H9 (cell line): ENCODE measurements at regions not wholly inside any gene's neighbourhood (a gene's known extent, or its start where the extent isn't known, plus 50 kb on each side); places are given as distances from the start of the nearest gene placed in this dataset.

Source experiments
- DNase-seq: peaks from one replicate; pipeline ENCODE4 v3.0.0-alpha.2; 2017
- H2AFZ ChIP-seq: one replicate; pipeline ENCODE4 v1.6.1; 2013; ENCODE audit warnings: mild to moderate bottlenecking, low read length, control low read depth, moderate library complexity
- H2AK5ac ChIP-seq: 2 replicates; pipeline ENCODE4 v1.6.1; 2013; ENCODE audit warnings: low read length, control low read depth, mixed read lengths; ENCODE audit not compliant: insufficient read length
- H2BK120ac ChIP-seq: one replicate; pipeline ENCODE4 v1.6.1; 2013; ENCODE audit warnings: low read depth, mild to moderate bottlenecking, low read length, control low read depth, inconsistent platforms; ENCODE audit not compliant: poor library complexity, severe bottlenecking
- H2BK12ac ChIP-seq: 2 replicates; pipeline ENCODE4 v1.6.1; 2013; ENCODE audit warnings: low read length, control low read depth, mixed read lengths, low read depth; ENCODE audit not compliant: insufficient read length
- H2BK15ac ChIP-seq: 2 replicates; pipeline ENCODE4 v1.6.1; 2013; ENCODE audit warnings: low read depth, low read length, control low read depth
- H2BK20ac ChIP-seq: one replicate; pipeline ENCODE4 v1.6.1; 2013; ENCODE audit warnings: low read depth, mild to moderate bottlenecking, low read length, control low read depth, inconsistent platforms; ENCODE audit not compliant: poor library complexity, severe bottlenecking
- H2BK5ac ChIP-seq: 2 replicates; pipeline ENCODE4 v1.6.1; 2013; ENCODE audit warnings: low read length, control low read depth, mixed read lengths; ENCODE audit not compliant: insufficient read length
- H3K14ac ChIP-seq: 2 replicates; pipeline ENCODE4 v1.6.1; 2013; ENCODE audit warnings: low read length, control low read depth; ENCODE audit not compliant: insufficient read depth
- H3K18ac ChIP-seq: 2 replicates; pipeline ENCODE4 v1.6.1; 2013; ENCODE audit warnings: low read depth, mild to moderate bottlenecking, mixed read lengths, low read length, control low read depth; ENCODE audit not compliant: insufficient read length
- H3K23ac ChIP-seq: 2 replicates; pipeline ENCODE4 v1.6.1; 2013; ENCODE audit warnings: low read length, control low read depth, mixed read lengths, low read depth; ENCODE audit not compliant: insufficient read length
- H3K23me2 ChIP-seq: 2 replicates; pipeline ENCODE4 v1.6.1; 2013; ENCODE audit warnings: low read depth, mild to moderate bottlenecking, mixed read lengths, low read length, control low read depth; ENCODE audit not compliant: insufficient read length, poor library complexity, severe bottlenecking
- H3K27ac ChIP-seq: 2 replicates; pipeline ENCODE4 v1.5.1; 2013; ENCODE audit warnings: low read length, control low read depth, mixed read lengths, low read depth; ENCODE audit not compliant: insufficient read length
- H3K27me3 ChIP-seq: 2 replicates; pipeline ENCODE4 v1.6.1; 2013; ENCODE audit warnings: low read length, control low read depth, inconsistent platforms; ENCODE audit not compliant: insufficient read depth
- H3K4ac ChIP-seq: 2 replicates; pipeline ENCODE4 v1.6.1; 2013; ENCODE audit warnings: low read depth, mild to moderate bottlenecking, control low read depth, inconsistent platforms, low read length, moderate library complexity
- H3K4me1 ChIP-seq: 2 replicates; pipeline ENCODE4 v1.6.1; 2013; ENCODE audit warnings: low read length, control low read depth, inconsistent platforms; ENCODE audit not compliant: insufficient read depth
- H3K4me2 ChIP-seq: 2 replicates; pipeline ENCODE4 v1.6.1; 2013; ENCODE audit warnings: low read length, control low read depth, mixed read lengths; ENCODE audit not compliant: insufficient read length, insufficient read depth
- H3K56ac ChIP-seq: 2 replicates; pipeline ENCODE4 v1.6.1; 2013; ENCODE audit warnings: low read depth, mild to moderate bottlenecking, mixed read lengths, low read length, control low read depth; ENCODE audit not compliant: insufficient read length
- H3K79me1 ChIP-seq: 2 replicates; pipeline ENCODE4 v1.6.1; 2013; ENCODE audit warnings: low read depth, mild to moderate bottlenecking, moderate library complexity, low read length, control low read depth, inconsistent platforms; ENCODE audit not compliant: insufficient read depth, poor library complexity, severe bottlenecking
- H3K79me2 ChIP-seq: 2 replicates; pipeline ENCODE4 v1.6.1; 2013; ENCODE audit warnings: low read length, control low read depth, inconsistent platforms; ENCODE audit not compliant: insufficient read depth
- H3K9ac ChIP-seq: 2 replicates; pipeline ENCODE4 v1.6.1; 2013; ENCODE audit warnings: low read length, control low read depth, mixed read lengths; ENCODE audit not compliant: insufficient read length; ENCODE audit errors: extremely low read depth
- H3K9me3 ChIP-seq: one replicate; pipeline ENCODE4 v1.6.1; 2013; ENCODE audit warnings: low read depth, low read length, inconsistent platforms; ENCODE audit not compliant: control insufficient read depth
- H3T11ph ChIP-seq: one replicate; pipeline ENCODE4 v1.6.1; 2013; ENCODE audit warnings: mild to moderate bottlenecking, low read length, control low read depth, inconsistent platforms
- H4K20me1 ChIP-seq: one replicate; pipeline ENCODE4 v1.6.1; 2013; ENCODE audit not compliant: control insufficient read depth, insufficient read length, insufficient read depth
- H4K5ac ChIP-seq: 2 replicates; pipeline ENCODE4 v1.6.1; 2013; ENCODE audit warnings: low read depth, mild to moderate bottlenecking, mixed read lengths, low read length, control low read depth; ENCODE audit not compliant: insufficient read length
- H4K8ac ChIP-seq: replicated peaks from 2 replicates; pipeline ENCODE4 v1.6.1; 2013; ENCODE audit warnings: low read length, control low read depth, mixed read lengths, low read depth; ENCODE audit not compliant: insufficient read length
- H4K91ac ChIP-seq: 2 replicates; pipeline ENCODE4 v1.6.1; 2013; ENCODE audit warnings: low read depth, mild to moderate bottlenecking, moderate library complexity, mixed read lengths, low read length, control low read depth; ENCODE audit not compliant: insufficient read length
- H3K27ac Mint-ChIP-seq, 3 experiments: 2 replicates in 2 of 3; 3 replicates in 1 of 3; pipeline ENCODE4 v1.8.0; 2020 to 2021; ENCODE audit warnings: mixed read lengths in 3 of 3, mild to moderate bottlenecking in 1 of 3, moderate library complexity in 1 of 3
- H3K27me3 Mint-ChIP-seq: 2 replicates; pipeline ENCODE4 v1.8.0; 2021; ENCODE audit warnings: low read depth, mild to moderate bottlenecking, moderate library complexity, mixed read lengths
- H3K36me3 Mint-ChIP-seq, 3 experiments: 2 replicates in 2 of 3; 3 replicates in 1 of 3; pipeline ENCODE4 v1.8.0; 2020 to 2021; ENCODE audit warnings: low read depth in 3 of 3, mixed read lengths in 3 of 3; ENCODE audit not compliant: insufficient read depth in 1 of 3
- H3K4me1 Mint-ChIP-seq, 2 experiments: 2 replicates each; pipeline ENCODE4 v1.8.0; 2020; ENCODE audit warnings: mixed read lengths in 2 of 2
- H3K4me3 Mint-ChIP-seq, 2 experiments: 2 replicates in 1 of 2; 3 replicates in 1 of 2; pipeline ENCODE4 v1.8.0; 2020 to 2021; ENCODE audit warnings: mild to moderate bottlenecking in 2 of 2, mixed read lengths in 2 of 2, moderate library complexity in 1 of 2
- H3K9me3 Mint-ChIP-seq, 2 experiments: 2 replicates in 1 of 2; 3 replicates in 1 of 2; pipeline ENCODE4 v1.8.0; 2020; ENCODE audit warnings: mild to moderate bottlenecking in 2 of 2, mixed read lengths in 2 of 2, moderate library complexity in 1 of 2
- CTCF ChIP-seq: fragments of 200-600 bp; sonication (generic); conservative IDR thresholded peaks from 3 replicates; pipeline ENCODE4 v1.8.0; 2021; ENCODE audit warnings: antibody characterized with exemption, mild to moderate bottlenecking
- WGBS: extraction: QIAGEN DNeasy Blood & Tissue Kit; methylation state at CpG from one replicate; pipeline ENCODE4 v1.1.7; 2013; ENCODE audit warnings: missing lambda C conversion rate, low lambda C conversion rate, mixed read lengths; ENCODE audit not compliant: insufficient read length; ENCODE audit errors: extremely low coverage; 5-methylcytosine and 5-hydroxymethylcytosine counted together

DNA sequence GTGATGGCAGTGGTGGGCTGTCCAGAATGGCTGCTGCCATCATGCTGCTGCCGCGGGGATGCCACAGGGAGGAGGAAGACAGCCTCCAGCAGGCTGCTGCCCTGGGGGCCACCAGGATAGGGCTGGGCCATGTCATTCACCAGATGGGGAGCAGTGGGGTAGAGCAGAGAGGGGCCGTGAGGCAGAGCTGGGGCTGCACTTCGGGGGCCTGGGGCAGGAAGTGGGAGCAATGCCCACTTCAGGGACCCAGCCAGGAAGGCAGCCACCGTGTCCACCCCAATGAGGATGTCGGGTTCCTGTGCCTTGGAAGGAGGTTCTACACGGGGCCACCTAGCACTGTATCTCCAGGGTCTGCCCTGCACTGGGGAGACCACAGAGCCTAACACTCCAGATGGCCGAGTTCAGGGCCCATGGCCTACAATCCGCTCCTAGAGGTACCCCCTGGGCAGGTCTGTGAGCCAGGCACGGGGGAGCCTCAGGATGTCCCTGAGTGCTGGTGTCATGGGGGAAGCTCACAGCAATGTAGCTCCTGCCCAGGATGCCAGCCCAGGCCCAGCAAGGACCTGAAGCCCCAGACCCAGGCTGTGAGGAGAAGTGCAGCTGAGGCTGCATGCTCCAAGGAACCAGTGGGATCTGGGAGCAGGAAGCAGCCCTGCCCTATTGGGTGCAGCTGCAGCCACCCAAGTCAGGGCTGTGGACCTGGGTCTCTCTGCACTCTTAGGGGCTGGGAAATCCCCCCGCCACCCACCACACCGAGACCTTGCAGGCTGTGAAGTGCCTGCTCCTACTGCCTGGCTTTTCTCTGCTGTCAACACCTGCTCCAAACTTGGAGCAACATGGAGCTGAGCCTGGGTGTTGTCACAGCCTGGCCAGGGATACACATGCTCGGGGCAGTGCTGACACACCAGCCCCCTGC is 140.3 kb downstream of the PDHA2 start:
- Histone ChIP-seq H3K4me1 (no peaks in the 10 kb centered on the region), H4K20me1 (no peaks in the 10 kb centered on the region), H3K4ac (no peak overlapping the region), H2BK5ac (no peak overlapping the region), H4K8ac (no peak overlapping the region), H4K5ac (no peak overlapping the region), H3K23me2 (no peaks in the 10 kb centered on the region), H3K23ac (no peak overlapping the region), H3K9ac (no peak overlapping the region), H2BK120ac (no peak overlapping the region), H3K79me1 (no peaks in the 10 kb centered on the region), H2BK20ac (no peak overlapping the region), H3K27me3 (no peaks in the 10 kb centered on the region), H2BK15ac (no peak overlapping the region; the same call in 1 of the 2 replicates), H3K9me3 (no peaks in the 10 kb centered on the region), H2AK5ac (no peak overlapping the region), H3K56ac (no peak overlapping the region), H3K27ac (no peak overlapping the region), H3K14ac (no peak overlapping the region; the same call in 1 of the 2 replicates), H3K4me2 (no peak overlapping the region), H4K91ac (no peak overlapping the region), H3K79me2 (no peaks in the 10 kb centered on the region), H3K18ac (no peak overlapping the region), H2BK12ac (no peak overlapping the region), H3T11ph (no peak overlapping the region), H2AFZ (no peak overlapping the region)
- DNase-seq, result no peak
- peak overlapping the region in 2 of 3 experiments; percentile 86 to 87; a peak in 3 of 7 replicates for H3K27ac Mint-ChIP-seq
- no CpG with 5 or more reads among the region's 13 CpGs for WGBS
- H3K9me3 Mint-ChIP-seq, result peaks cover 12 to 29% of the 10 kb centered on the region in 2 experiments; a peak in 4 of 5 replicates
- H3K27me3 Mint-ChIP-seq, result no peaks in the 10 kb centered on the region; the same call in 1 of the 2 replicates
- peaks cover 6 to 19% (median 15%) of the 10 kb centered on the region in 3 experiments; a peak in 5 of 7 replicates for H3K36me3 Mint-ChIP-seq
- H3K4me1 Mint-ChIP-seq, result peaks cover 0 to 6% of the 10 kb centered on the region in 2 experiments; a peak in 2 of 4 replicates
- no peak for TF ChIP-seq CTCF
- no peak overlapping the region for H3K4me3 Mint-ChIP-seq
